GM12872 (cell line): ENCODE measurements at regions not wholly inside any gene's neighbourhood (a gene's known extent, or its start where the extent isn't known, plus 50 kb on each side); places are given as distances from the start of the nearest gene placed in this dataset.

Experiments
- TF ChIP-seq, protein P1 (sequence below): IDR thresholded peaks from 3 replicates; pipeline ENCODE4 v1.5.1; 2011; ENCODE audit warnings: low read depth, mild to moderate bottlenecking, low read length, moderate library complexity; ENCODE audit not compliant: insufficient read depth

DNA sequence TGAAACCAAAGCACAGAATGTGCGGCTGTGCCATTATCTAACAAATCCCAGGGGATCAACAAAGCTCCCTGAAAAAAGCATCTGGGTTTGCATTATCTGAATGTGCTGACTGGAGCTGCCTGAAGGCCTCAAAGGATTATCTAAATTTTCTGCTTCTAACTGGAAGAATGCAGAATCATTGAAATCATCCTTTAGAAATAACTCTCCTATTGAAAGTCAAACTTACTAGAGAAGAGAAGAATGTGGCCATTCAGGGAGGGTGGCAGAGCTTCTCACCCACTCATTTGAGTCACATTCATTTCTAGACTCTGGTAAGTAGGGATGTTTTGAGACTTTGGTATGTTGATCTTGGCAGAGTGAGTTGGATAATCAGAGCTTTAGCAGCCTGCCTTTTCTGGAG, 220.6 kb upstream of the RGS6 start:
- TF ChIP-seq, protein P1, sequence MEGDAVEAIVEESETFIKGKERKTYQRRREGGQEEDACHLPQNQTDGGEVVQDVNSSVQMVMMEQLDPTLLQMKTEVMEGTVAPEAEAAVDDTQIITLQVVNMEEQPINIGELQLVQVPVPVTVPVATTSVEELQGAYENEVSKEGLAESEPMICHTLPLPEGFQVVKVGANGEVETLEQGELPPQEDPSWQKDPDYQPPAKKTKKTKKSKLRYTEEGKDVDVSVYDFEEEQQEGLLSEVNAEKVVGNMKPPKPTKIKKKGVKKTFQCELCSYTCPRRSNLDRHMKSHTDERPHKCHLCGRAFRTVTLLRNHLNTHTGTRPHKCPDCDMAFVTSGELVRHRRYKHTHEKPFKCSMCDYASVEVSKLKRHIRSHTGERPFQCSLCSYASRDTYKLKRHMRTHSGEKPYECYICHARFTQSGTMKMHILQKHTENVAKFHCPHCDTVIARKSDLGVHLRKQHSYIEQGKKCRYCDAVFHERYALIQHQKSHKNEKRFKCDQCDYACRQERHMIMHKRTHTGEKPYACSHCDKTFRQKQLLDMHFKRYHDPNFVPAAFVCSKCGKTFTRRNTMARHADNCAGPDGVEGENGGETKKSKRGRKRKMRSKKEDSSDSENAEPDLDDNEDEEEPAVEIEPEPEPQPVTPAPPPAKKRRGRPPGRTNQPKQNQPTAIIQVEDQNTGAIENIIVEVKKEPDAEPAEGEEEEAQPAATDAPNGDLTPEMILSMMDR: no peak

DNA sequence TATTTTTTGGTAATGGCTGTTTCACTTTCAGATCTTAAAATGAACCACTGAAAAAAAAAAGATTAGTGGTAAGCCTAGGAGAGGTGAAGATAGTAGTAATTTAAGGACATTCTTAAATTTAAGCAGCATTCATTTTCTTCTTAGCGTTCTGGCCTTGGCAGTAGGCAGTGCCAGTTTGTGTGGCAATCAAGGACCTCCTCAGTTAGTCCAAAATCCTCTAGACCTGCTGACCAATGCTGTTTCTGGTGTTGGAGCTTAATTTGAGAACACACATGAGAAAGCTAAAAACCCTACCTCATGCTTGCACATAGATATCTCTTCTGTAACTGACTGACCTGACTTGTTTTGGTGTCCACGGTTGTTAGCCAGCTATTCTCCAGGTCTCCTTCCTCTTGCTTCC, 219.8 kb upstream of the RGS6 start:
- TF ChIP-seq, protein P1: no peak

DNA sequence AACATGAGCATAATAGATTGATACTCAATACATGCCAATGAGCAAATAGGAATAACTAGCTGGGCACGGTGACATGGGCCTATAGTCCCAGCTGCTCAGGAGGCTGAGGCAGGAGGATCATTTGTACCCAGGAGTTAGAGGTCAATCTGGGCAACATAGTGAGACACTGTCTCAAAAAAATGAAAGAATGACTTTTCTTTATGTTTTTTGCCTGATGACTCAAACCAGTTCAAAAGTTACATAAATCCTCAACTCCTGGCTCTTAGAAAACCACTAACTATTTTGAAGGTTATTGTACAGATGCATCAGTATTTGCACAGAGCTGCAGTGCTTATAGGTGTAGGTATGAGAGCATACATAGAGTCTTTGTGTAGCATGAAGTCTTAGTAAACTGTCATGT, 219.2 kb upstream of the RGS6 start:
- TF ChIP-seq, protein P1: no peak

DNA sequence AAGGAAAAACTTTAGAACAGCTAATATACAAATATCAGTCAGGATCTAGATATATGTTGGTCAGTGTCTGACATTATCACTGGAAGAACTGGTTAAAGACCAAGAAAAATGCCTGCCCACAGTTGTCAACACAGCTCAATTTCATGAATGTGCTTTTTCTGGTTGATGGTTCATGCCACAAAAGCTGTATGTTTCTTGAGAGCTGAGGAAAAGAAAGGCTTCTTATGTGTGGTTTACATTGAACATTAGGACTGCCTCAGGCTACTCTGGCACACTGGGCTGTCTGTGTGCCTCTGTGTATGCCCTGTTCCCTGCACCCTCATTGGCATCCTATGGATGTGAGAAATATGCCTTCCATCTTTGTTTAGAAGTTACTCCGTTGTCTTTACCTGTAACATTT, 218.8 kb upstream of the RGS6 start:
- TF ChIP-seq, protein P1: no peak

DNA sequence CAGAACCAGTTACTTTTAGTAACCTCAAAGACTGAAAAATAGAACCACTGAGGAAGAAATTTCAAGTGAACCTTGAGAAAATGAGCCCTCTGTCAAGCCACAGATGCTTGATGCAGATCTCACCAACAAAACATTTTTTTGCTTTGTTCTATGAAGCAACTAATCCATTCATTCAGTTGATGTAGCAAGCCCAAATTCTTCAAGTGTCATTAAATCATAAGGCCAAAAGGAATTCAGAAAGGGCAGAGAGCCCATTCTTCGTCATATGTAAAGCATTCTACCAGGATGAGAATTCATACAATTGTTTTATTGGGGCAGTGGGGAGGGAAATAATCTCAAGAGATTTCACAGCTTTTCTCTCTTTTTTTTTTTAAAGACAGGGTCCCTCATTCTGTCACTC, 218.0 kb upstream of the RGS6 start:
- TF ChIP-seq, protein P1: no peak

DNA sequence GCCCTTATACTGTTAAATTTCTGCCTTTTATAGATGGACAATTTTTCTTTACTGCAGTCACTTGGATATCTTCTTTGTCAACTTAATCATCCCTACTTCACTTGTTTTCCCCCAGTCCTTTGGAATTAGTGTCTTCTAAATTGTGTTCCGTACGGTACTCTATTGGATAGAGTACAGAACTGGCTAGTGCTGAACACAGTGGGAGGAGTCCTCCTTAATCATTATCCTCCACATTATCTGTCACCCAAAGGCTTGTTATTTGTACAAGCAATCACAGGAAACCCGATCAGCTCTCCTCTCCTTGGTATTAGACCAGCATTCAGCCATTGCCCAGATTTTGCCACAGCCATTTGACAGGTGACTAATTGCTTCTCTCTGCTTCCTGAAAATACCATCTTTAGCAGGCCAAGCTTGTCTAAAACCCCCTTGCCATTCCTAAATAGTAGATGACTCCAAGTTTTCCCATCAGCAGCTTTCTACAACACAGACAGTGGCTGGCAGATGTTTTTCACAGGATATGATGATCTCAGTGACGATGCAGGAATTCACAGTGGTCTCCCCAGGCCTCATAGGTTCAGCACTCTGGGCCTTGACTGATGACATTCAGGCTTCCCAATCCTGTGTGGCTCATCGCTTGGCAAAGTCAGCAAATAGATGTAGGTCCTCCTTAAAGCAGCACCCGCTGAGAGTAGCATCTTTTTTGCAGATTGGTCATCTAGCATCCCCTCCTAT, 216.0 kb upstream of the RGS6 start:
- TF ChIP-seq, protein P1: no peak

DNA sequence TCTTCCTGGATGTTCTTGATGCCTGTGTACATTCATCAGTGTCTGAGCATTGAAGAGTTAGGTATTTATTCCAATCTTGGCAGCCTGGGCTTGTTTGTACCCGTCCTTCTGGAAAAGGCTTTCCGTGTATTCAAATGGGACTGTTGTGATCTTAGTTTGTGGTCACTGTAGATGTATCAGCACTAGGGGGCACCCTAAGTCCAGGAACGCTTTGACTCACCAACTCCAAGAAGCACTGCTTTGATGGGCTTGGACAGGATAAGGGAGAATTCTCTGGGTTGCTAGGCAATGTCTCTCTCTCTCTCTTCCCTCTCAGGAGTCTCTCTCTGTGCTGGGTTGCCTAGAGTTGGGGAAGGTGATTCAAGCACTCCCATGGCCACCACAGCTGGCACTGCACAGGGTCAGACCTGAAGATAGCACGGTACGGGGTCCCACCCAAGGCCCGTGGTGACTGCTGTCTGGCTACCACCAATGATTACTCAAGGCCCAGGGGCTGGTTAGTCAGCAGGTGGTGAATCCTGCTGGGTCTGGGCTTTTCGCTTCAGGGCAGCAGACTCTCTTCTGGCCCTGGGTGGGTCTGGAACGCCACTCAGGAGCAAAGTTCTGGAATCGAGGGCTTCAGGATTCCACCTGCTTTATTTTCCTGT, 211.1 kb upstream of the RGS6 start:
- TF ChIP-seq, protein P1: peak; percentile 68
